GM19395 (cell line): ENCODE measurements at regions not wholly inside any gene's neighbourhood (a gene's known extent, or its start where the extent isn't known, plus 50 kb on each side); places are given as distances from the start of the nearest gene placed in this dataset.

Experiments
- ATAC-seq: cut with Tn5 transposase; IDR thresholded peaks from one replicate; pipeline ENCODE4 v1.9.1; 2021; ENCODE audit warnings: mild to moderate bottlenecking, moderate library complexity; ENCODE audit not compliant: unreplicated experiment

GRCh38 chr6:88263591-88263990 lies 97.4 kb upstream of the CNR1 start:
- ATAC-seq, result no peak

- ATAC-seq, result no peak
These were observed 96.2 kb upstream of the CNR1 start for GRCh38 chr6:88262332-88262731.

- no peak for ATAC-seq
These were observed 85.2 kb upstream of the CNR1 start for GRCh38 chr6:88251301-88251700.

- no peak for ATAC-seq
These were observed 82.7 kb upstream of the CNR1 start for GRCh38 chr6:88248709-88249321.

- ATAC-seq, result no peak
These were observed 80.5 kb upstream of the CNR1 start for GRCh38 chr6:88246654-88247053.

GRCh38 chr6:88244721-88245120 lies 78.6 kb upstream of the CNR1 start:
- no peak for ATAC-seq

- ATAC-seq, result no peak
These were observed 72.8 kb upstream of the CNR1 start for GRCh38 chr6:88238901-88239300.

- peak; percentile 53 for ATAC-seq
These were observed 71.9 kb upstream of the CNR1 start for GRCh38 chr6:88238065-88238464.

GRCh38 chr6:88236612-88237360 lies 70.6 kb upstream of the CNR1 start:
- no peak for ATAC-seq

GRCh38 chr6:88232753-88233152 lies 66.6 kb upstream of the CNR1 start:
- no peak for ATAC-seq

GRCh38 chr6:88223298-88223697 lies 57.2 kb upstream of the CNR1 start:
- ATAC-seq, result no peak

- no peak for ATAC-seq
These were observed 54.3 kb upstream of the CNR1 start for GRCh38 chr6:88220493-88220892.

- no peak for ATAC-seq
These were observed 50.0 kb upstream of the CNR1 start for GRCh38 chr6:88216182-88216581.
